GM21529 (cell line): ENCODE measurements at regions not wholly inside any gene's neighbourhood (a gene's known extent, or its start where the extent isn't known, plus 50 kb on each side); places are given as distances from the start of the nearest gene placed in this dataset.
A peak's percentile ranks its signal among the peaks of the same experiment; 100 is the strongest.
"Not testable (repeated sequence)": the region's sequence is repeated elsewhere in the genome, so short reads cannot be mapped to it uniquely, and the experiment has no call there.

Experiments used
- ATAC-seq: cut with Tn5 transposase; IDR thresholded peaks from one replicate; pipeline ENCODE4 v1.9.1; 2021; ENCODE audit not compliant: unreplicated experiment

DNA sequence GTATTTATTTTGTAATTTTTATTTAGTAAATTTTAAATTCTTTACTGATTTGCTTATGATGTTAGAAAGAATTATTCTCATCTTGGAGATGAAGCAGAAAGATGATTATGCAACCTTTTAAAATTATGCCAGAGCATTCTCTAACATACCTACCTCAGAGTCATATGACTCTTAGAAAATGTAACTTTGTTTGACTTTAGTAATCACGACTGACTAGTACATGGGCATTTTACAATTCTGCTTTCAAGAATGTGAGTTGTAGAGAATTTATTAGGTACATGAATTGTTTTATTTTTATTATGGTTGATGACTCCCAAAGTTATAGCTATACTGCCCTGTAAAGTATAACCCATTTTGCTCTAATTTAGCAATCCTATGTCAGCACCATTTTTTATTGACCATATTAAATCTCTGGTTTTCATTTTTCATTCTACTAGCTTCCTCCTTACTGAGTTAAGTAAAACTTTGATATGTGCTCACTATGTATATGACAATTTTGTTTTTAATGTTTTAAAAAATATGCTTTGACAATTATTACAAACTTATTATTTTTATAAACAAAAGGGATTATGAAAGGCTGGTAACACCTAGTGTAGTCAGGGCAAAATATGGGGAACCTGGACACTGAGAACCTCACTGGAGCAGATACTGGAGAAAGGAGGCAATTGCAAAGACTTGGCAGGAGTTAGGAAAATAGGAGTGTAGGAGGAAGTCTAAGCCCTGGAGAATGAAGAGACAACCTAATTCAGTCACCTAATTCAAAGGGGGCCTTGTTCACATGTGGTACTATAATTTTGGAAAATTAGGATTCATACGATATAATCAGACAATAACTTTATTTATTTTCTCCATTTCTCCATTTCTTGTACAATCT lies 249.7 kb upstream of the DAB2 start:
- no peak for ATAC-seq

GRCh38 chr5:39671561-39671961 lies 246.8 kb upstream of the DAB2 start:
- ATAC-seq = no peak

DNA sequence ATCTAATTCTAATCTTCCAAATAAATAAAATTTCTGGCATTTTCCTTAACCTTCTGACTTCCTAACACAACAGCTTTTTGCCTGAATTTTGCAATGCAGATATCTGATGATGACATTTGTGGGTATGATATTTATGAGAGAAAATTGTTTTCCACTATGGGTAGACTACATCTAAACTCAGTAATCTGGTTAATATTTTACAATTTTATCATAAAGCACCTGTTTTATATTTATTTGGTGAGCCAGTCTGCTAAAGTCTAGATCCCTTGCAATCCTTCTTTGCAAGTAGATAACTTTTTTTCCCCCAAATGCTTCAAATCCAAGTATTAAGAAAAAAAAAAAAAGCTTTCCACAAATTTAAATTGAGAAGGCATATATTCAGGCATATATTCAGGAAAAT lies 246.2 kb upstream of the DAB2 start:
- no peak for ATAC-seq

GRCh38 chr5:39670391-39670790 lies 245.6 kb upstream of the DAB2 start:
- no peak for ATAC-seq

DNA sequence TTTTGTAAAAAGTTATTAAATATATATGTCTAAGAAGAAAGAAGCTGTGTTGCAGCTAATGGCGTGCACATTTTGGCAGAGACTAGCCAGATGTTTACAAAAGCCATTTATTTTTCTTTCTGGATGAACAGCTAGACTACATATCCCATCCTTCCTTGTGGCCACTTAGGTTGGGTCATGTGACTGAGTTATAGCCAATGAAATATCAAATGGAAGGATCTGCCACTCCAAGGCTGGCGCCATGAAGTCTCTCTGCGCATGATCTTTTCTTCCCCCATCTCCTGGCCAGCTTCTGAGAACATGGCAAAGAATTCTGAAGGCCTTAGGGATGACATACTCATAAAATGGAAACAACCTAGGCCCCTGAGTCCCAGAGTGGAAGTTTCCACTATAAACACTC lies 244.2 kb upstream of the DAB2 start:
- ATAC-seq = no peak

DNA sequence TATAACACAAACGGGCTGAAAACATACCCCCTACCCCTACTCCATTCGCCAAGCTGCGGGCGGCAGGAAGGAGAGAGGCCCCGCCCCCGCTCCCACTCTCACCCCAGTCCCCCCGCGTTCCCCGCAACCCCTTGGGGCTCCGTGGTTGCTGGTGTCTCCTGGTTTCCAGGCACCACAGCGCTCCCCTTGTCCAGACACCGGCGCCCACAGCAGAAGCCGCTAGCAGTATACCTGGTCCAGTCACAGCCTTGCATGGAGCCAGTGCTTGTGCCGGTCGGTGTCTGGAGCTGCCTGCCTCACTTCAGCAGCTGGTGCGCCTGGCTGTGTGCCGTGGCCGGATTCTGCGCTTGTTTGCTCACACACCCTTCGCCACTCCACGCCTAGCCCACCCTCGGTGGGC lies 240.5 kb upstream of the DAB2 start:
- ATAC-seq = no peak

GRCh38 chr5:39662945-39663344 lies 238.2 kb upstream of the DAB2 start:
- ATAC-seq = no peak

GRCh38 chr5:39661026-39661779 lies 236.4 kb upstream of the DAB2 start:
- ATAC-seq = no peak

- no peak for ATAC-seq
Measured at GRCh38 chr5:39660020-39660419, 235.2 kb upstream of the DAB2 start.

- ATAC-seq = no peak
Measured at GRCh38 chr5:39658866-39659265, 234.1 kb upstream of the DAB2 start.

DNA sequence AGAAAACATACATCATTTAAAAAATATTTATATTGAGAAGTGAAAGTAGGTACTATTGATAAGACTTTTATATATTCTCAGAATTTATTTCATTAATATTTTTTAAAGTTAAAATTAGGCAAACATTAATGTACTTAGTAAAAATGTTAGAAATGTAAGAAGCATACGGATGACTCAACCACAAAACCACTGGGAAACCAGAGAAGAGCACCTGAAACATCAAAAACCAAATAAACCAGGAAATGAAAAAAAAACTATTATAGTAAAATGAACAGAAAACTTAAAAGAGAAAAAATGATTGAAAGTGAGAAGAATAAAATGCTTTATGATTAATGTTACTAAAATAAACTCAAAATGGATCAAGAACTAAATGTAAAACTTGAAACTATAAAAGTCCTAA lies 233.2 kb upstream of the DAB2 start:
- peak; percentile 67 for ATAC-seq

DNA sequence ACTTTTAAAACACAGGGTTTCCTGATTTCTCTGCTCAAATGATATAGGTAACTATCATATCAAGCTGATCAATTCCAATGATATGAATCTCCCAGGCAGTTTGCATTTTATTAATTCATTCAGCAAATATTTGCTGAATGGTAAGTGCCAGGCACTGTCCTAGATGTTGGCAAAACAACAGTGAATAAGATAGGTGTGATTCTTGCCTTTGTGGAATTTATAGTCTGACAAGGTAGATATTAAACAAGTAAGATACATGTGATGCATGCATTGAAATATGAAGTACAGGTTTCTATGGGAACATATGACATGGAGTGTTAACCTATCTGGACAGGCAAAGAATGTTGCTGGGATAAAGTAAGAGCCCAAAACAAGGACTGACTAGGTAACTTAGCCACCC lies 231.8 kb upstream of the DAB2 start:
- ATAC-seq = no peak

GRCh38 chr5:39654715-39655114 lies 229.9 kb upstream of the DAB2 start:
- ATAC-seq = no peak

- ATAC-seq = not testable (repeated sequence)
Measured at GRCh38 chr5:39652481-39652880, 227.7 kb upstream of the DAB2 start.

GRCh38 chr5:39652036-39652435 lies 227.3 kb upstream of the DAB2 start:
- ATAC-seq = no peak

DNA sequence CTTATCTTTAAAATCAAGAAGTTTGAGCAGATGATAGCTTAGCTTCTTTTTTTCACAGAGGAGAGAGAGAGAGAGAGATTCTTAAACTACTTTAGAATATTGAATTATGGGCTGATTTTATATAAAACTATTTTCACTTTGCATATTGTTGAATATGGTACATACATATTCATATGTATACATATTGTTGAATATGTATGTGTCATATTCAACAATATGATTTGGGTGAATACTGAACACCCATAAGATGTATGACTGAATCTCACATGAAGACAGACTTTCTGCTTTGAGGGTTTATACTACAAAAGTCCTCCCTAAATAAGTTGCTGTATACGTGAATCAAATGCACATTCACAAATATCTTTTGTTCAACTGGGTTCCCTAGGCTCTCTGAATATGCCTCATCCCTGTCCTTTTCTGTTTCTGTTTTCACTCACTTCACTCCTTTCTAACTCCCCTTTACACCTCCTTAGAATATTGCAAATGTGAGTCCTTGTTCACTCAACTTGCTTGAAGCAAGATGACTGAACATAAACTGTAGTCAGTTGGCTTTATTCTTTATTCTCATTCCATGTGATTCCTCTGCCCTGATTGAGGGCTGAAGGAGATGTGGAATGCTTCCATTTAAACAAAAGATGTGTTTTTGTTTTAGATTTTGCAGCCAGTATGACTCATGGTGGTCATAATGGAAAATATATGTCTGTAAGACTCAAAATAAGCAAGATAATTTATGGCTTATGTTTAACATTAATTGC lies 225.4 kb upstream of the DAB2 start:
- ATAC-seq = no peak

- peak; percentile 76 for ATAC-seq
Measured at GRCh38 chr5:39648848-39649227, 224.1 kb upstream of the DAB2 start.

DNA sequence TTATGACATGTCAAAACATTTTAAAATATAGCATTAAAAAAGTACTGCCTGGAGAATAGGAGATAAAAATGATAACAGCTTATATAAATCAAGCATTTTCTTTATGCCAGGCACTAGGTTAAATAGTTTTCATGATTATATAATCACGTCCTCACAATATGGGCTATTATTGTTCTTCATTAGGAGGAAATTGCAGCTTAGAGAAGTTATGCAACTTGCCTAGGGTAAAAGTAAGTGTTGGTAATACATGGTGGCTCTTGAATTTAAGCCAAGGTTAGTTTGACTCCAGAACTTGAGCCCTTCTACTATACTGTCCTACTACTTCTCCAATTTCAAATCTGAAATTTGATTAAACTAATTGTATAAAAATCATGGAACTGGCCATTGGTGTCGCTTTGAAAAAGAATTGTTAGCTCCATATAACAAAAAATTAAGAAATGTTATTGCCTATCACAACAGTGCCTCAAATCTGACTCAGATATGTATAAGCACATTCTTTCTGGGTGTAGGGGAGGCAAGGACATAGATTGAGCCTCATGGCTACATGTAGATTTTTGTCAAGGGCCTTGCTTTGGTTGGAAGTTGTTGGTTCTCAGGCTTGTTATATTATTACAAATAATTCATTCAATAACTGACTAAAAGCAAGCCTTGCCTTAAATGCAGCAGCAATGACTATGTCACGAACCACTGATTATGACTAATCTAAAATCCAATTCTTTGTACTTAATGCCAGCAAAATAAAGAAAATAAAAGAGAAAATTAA lies 223.5 kb upstream of the DAB2 start:
- ATAC-seq = peak; percentile 22

DNA sequence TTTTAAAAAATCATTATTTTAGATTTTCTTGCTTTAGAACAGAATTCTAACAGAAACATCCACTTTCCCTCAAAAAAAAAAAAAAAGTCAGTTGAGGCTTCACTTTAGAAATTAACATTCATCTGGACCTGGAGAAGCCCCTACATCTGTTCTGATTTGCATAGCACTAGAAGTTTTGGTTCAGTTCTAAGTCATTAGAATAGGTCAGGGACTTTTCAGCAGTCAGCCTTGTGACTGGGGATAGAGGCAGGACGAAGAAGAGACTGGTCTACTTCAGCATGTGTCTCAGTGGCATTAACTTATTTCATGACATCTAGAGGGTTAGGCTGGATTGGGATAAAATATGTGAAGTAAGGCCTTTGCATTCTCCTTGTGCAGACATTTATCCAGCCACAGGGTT lies 215.8 kb upstream of the DAB2 start:
- peak; percentile 98 for ATAC-seq

DNA sequence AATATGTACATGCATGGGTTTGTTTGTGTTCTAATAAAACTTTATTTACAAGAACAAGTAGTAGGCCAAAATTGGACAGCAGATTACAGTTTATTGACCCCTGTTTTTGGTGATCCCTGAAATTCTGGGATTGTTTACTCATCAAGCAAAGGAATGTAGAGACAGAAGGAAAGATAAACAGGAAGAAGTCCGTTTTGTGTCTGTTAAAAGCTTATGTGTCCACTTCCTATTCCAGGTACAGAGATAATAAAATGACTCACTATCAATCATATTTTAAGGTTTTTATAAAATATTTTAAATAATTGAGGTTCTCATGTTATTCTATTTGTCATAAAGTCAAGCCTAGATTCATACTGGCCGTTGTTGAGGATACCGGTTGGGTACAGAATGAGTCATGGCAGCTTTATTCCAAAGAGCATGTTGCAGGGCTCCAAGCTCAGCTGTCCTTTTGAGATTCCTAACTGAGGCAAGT lies 214.9 kb upstream of the DAB2 start:
- ATAC-seq = no peak

DNA sequence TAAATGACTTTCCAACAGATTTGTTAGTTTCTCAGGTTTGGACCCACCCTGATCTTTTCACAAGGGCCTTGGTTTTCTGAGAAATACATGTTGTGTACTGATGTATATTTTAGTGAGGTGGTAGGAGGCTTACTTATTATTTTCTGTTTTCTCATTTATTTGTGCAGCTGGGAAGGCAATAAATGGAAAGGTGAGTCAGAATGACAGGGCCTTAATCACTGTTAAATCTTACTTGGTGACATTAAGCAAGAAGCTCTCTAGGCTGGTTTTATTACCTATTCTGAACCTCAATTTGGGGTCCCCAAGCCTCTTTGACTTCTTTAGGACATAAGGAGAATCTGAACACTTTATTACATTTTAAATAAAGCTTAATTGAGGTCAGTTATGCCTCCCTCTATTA lies 214.0 kb upstream of the DAB2 start:
- ATAC-seq = no peak
